ENCODE measurements at regions not wholly inside any gene's neighbourhood (a gene's known extent, or its start where the extent isn't known, plus 50 kb on each side); places are given as distances from the start of the nearest gene placed in this dataset.

DNA sequence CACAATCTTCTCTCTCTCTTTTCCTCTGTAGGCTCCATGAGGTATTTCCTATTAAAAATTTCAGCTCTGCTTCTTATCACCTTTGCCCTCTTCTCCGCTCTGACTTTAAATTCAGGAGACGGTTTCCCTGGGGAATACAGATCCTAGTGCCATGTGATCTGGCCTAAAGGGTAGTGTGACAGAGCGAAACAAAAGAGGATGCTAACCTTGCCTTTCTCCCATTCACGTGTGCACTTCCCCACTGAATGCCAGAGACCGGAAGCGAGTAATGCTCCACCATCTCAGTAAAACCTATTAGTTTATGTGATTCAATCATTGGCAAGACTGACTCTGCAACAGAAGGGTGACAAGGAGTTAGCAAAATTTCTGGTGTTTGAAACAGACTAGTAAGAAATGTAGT is 358.3 kb downstream of the ZNF521 start:
- DNase-seq = no peak

DNA sequence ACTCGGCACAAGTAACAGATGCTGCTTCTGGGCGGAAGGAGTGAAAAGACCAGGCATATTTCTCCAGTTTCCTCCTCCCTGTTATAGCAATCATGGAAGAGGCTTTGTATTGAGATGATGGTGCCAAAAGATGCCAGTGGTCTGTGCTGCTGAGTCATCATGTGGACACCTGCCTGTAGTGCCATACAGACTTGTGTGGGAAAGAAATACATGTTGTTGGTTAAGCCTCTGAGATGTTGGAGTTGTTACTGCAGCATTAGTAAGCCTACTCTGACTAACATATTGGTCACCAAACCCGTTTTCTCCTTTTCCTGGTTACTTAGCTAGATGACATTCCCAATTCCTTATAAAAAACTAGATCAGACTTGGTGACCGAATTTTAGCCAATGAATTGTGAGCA is 356.9 kb downstream of the ZNF521 start:
- DNase-seq = no peak

GRCh38 chr18:24995755-24996154 is 356.2 kb downstream of the ZNF521 start:
- no peak for DNase-seq

DNA sequence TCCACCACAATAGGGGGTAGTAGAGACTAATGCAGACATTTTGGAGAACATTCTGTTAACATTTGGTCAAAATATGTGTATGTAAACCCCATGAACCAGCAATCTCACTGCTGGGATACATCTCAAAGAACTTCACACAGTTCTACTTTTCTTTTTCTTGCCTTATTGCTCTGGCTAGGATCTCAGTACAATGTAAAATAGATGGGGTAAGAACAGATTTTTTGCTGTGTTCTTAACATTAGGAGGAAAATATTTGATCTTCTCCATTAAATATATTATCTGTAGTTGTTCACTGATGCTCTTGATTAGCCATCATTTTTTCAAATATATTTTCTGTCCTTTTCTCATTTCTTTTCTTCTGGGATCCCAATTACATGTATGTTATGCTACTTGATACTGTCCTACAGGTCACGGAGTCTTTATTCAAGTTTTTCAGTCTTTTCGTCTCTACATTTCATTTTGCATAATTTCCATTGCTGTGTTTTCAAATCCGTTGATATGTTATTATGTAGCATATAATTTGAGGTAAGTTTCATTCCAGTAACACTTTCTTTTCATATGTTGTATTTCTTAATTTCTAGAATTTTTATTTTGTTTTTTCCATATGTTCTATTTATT is 352.2 kb downstream of the ZNF521 start:
- DNase-seq = no peak

- no peak for DNase-seq
These were observed 350.2 kb downstream of the ZNF521 start for GRCh38 chr18:25001803-25002202.

GRCh38 chr18:25005541-25006403 is 346.2 kb downstream of the ZNF521 start:
- DNase-seq = no peak

DNA sequence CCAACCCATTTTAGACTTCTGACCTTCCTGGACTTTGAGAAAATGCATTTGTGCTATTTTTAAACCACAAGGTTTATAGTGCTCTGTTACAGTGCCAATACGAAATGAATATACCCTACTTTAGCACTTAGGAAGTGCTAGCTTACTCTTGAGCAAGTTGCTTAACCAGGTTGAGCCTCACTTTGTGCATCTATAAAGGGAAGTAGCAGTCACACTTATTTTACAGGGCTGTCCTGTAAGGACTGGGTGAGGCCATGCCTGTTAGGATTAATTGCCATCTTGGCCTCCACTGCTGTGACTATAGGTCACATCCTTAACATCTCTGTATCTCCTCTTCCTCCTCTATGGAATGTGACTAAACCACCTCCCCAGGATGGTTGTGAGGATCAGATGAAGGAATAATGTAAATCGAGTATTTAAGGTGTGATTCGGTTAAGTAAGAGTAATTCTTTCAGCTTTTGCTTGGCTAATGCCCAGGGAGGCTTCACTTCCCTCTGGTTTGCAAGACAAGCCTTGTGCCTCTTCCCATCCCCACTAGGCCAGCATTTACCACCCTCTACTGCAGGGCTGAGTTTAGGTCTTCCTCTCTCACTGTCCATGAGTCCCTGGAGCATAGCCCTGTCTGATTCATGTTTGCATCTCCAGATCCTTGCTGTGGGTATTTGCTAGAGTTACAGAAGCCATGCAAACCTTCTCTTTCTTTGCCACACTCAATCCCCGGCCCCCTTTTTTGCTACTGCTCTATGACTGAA is 341.2 kb downstream of the ZNF521 start:
- DNase-seq = no peak

Measured in suppressor macrophage treated with lipopolysaccharide for 4 hours (primary cell).